NT2/D1 (cell line): ENCODE measurements at regions not wholly inside any gene's neighbourhood (a gene's known extent, or its start where the extent isn't known, plus 50 kb on each side); places are given as distances from the start of the nearest gene placed in this dataset.

Source experiments
- DNase-seq: peaks from one replicate; pipeline ENCODE4 v3.0.0-alpha.2; 2011; ENCODE audit warnings: low read depth, low spot score
- H3K27me3 ChIP-seq: 2 replicates; pipeline ENCODE4 v1.6.0; 2011; ENCODE audit warnings: mild to moderate bottlenecking; ENCODE audit not compliant: insufficient read length, insufficient read depth
- H3K36me3 ChIP-seq: 2 replicates; pipeline ENCODE4 v1.6.1; 2011; ENCODE audit warnings: mild to moderate bottlenecking, low read length, mixed read lengths; ENCODE audit not compliant: insufficient read depth, insufficient read length
- H3K4me1 ChIP-seq: 2 replicates; pipeline ENCODE4 v1.5.1; 2011; ENCODE audit not compliant: insufficient read depth, insufficient read length
- H3K4me3 ChIP-seq: 2 replicates; pipeline ENCODE4 v1.5.1; 2011; ENCODE audit warnings: low read depth; ENCODE audit not compliant: insufficient read length
- H3K9ac ChIP-seq: 2 replicates; pipeline ENCODE4 v1.6.0; 2011; ENCODE audit warnings: low read depth; ENCODE audit not compliant: insufficient read length
- H3K9me3 ChIP-seq: 2 replicates; pipeline ENCODE4 v1.5.1; 2011; ENCODE audit warnings: mild to moderate bottlenecking, low read length; ENCODE audit not compliant: insufficient read depth
- SUZ12 ChIP-seq: IDR thresholded peaks from 2 replicates; pipeline ENCODE4 v1.6.1; 2011; ENCODE audit not compliant: insufficient read length, insufficient read depth; ENCODE audit errors: extremely low read depth
- YY1 ChIP-seq: IDR thresholded peaks from 2 replicates; pipeline ENCODE4 v1.6.1; 2011; ENCODE audit not compliant: insufficient read length, insufficient read depth
- ZNF274 ChIP-seq: IDR thresholded peaks from 2 replicates; pipeline ENCODE4 v1.6.1; 2011; ENCODE audit warnings: mild to moderate bottlenecking, low read depth, low read length

DNA sequence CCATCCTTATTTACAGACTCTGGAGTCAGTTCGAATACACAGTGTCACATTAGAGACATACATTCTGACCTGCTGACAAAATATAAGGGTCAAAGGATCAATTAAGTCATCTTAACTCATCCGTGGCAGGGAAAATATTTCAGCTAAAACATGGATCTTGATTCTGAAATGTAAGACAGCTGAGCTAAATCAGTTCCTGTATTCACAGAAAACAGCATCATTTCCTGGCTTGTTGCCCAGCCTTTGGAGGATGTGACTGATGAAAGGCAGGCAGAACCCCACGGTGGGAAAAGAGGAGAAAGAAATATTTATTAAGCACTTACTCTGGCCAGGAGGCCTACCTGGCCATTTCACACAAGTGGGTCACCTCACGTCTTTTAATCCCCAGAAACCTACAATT is 101.9 kb downstream of the GAS2L3 start:
- Histone ChIP-seq H3K9me3 (no peaks in the 10 kb centered on the region), H3K4me3 (no peak overlapping the region), H3K4me1 (no peaks in the 10 kb centered on the region), H3K36me3 (no peaks in the 10 kb centered on the region), H3K27me3 (no peaks in the 10 kb centered on the region), H3K9ac (no peak overlapping the region)
- TF ChIP-seq YY1 = no peak
- TF ChIP-seq ZNF274 = no peak
- no peak for TF ChIP-seq SUZ12
- no peak for DNase-seq

DNA sequence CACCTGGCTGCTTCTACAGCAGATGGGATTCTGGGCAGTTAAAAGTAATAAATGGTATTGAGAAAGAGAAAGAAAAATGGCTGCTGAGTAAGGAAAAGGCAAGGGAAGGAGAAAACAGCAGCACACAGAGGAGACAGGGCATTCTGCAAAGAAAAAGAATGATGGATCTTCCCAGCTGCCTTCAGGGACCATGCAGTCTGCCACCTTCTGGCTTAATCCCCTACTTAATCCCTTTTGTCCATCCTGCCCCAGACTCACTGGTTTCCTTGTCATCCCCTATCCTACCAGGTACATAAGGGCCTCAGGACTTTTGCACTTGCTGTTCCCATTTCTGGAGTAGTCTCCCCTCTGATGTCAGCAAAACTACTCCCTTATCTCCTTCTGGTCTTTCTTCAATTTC is 107.6 kb downstream of the GAS2L3 start:
- no peak overlapping the region for H3K9ac ChIP-seq
- no peaks in the 10 kb centered on the region for H3K36me3 ChIP-seq
- TF ChIP-seq YY1 (no peak), SUZ12 (no peak)
- H3K27me3 ChIP-seq = no peaks in the 10 kb centered on the region
- H3K9me3 ChIP-seq = peaks cover 21% of the 10 kb centered on the region
- no peak overlapping the region for H3K4me3 ChIP-seq
- no peaks in the 10 kb centered on the region for H3K4me1 ChIP-seq
- DNase-seq = no peak

DNA sequence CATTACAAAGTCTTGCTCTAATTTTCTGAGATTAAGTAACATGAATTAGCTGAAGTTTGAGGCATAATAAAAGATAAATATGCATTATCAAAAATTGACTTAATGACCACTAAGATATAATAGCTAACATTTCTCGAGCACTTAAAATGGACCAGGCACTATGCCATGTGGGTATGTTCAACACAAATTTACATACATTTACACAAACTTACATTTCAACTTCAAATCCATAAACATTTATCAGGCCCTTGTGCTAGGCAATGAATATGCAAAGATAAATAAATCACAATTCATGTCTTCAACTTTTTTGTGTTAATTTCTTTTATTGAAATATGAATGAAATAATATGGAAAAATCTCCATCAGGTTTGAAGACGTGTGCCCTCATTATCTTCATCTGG is 108.7 kb downstream of the GAS2L3 start:
- DNase-seq = no peak
- Histone ChIP-seq H3K9ac (no peak overlapping the region), H3K4me1 (no peaks in the 10 kb centered on the region), H3K4me3 (no peak overlapping the region), H3K36me3 (no peaks in the 10 kb centered on the region), H3K27me3 (no peaks in the 10 kb centered on the region), H3K9me3 (peaks cover 32% of the 10 kb centered on the region)
- TF ChIP-seq YY1 (no peak), ZNF274 (no peak), SUZ12 (no peak)

DNA sequence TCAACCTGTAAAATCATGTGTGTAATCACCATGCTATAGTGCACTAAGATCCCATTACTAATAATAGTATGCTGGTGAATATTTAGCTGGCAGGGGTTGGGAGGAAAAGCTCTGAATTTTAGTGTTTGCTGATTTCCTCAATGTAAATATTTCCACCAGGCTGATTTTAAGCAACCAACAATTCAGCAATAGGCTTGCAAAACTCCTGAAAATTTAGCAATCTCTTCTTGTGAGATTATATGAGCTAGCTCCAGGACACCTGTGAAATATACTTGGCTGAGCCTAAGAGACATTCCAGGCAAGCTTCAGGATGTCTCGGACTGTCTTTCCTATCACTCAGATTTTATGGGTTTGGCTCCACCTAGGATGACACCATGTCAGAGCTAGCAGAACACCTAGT is 106.9 kb upstream of the ANO4 start:
- Histone ChIP-seq H3K4me3 (no peak overlapping the region), H3K36me3 (no peaks in the 10 kb centered on the region), H3K4me1 (no peaks in the 10 kb centered on the region), H3K9ac (no peak overlapping the region), H3K9me3 (peaks cover 36% of the 10 kb centered on the region), H3K27me3 (no peaks in the 10 kb centered on the region)
- no peak for DNase-seq
- no peak for TF ChIP-seq SUZ12
- TF ChIP-seq ZNF274 = no peak
- TF ChIP-seq YY1 = no peak

DNA sequence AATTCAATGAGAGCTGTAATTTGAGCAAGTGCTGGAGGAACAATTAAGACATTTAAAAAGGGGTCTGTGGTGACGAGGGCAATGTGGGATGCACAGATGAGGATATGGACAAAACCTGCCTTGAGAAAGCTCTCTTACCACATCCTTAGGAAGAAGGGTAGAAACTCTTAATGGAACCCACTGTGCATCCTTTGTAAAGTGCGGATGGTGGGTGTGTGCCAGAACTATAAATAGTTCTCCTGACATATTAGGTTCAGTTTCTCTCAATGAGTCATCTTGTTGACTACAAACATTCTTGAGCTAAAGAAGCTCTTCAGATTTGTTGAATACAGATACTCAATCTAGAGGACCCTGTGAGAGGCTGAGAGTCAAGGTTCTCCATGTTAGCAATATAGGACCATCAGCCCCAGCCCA is 106.1 kb upstream of the ANO4 start:
- TF ChIP-seq ZNF274 (no peak), SUZ12 (no peak), YY1 (no peak)
- DNase-seq = no peak

DNA sequence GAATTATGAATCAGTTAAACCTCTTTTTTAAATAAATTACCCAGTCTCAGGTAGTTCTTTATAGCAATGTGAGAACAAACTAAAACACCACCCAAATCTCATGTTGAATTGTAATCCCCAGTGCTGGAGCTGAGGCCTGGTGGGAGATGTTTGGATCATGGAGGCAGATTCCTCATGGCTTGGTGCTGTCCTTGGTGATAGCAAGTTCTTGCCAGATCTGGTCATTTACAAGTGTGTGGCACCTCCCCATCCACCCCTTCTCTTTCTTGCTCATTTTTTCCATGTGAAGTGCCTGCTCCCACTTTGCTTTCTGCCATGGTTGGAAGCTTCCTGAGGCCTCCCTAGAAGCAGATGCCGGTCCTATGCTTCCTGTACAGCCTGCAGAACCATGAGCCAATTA is 102.1 kb upstream of the ANO4 start:
- H3K36me3 ChIP-seq = no peaks in the 10 kb centered on the region
- 0 out of 2 replicates have a peak, but pooled peaks cover under 1% of the 10 kb centered on the region for H3K9me3 ChIP-seq
- no peak for DNase-seq
- H3K4me1 ChIP-seq = no peaks in the 10 kb centered on the region
- H3K4me3 ChIP-seq = no peak overlapping the region
- H3K27me3 ChIP-seq = no peaks in the 10 kb centered on the region
- H3K9ac ChIP-seq = no peak overlapping the region
- TF ChIP-seq SUZ12 (no peak), YY1 (no peak), ZNF274 (no peak)

More for the DNA sequence above, 106.1 kb upstream of the ANO4 start:
- no peaks in the 10 kb centered on the region for H3K4me1 ChIP-seq
- no peak overlapping the region for H3K9ac ChIP-seq
- H3K9me3 ChIP-seq = peaks cover 36% of the 10 kb centered on the region
- H3K27me3 ChIP-seq = no peaks in the 10 kb centered on the region
- H3K36me3 ChIP-seq = no peaks in the 10 kb centered on the region
- H3K4me3 ChIP-seq = no peak overlapping the region

DNA sequence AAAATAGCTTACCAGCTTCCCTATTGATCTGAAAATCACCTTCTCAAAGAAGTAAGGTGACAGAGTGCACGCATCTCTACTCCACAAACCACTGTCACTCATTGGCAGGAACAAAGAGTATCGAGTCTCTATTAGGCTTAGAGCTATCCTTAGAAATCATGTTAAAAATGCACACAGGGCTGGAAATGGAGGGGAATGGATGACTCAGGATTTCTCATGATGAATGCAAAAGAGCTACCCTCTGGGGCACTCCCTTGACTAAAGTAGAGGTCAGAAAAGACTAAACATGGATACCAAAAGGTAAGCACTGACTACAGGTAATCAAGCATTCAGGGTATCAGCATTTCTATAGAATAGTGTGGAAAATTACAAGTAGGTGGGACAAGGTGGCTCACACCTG is 96.1 kb upstream of the ANO4 start:
- no peak overlapping the region for H3K4me3 ChIP-seq
- DNase-seq = no peak
- no peaks in the 10 kb centered on the region for H3K9me3 ChIP-seq
- no peaks in the 10 kb centered on the region for H3K36me3 ChIP-seq
- no peak for TF ChIP-seq YY1
- no peak for TF ChIP-seq ZNF274
- no peak for TF ChIP-seq SUZ12
- H3K9ac ChIP-seq = no peak overlapping the region
- no peaks in the 10 kb centered on the region for H3K27me3 ChIP-seq
- H3K4me1 ChIP-seq = no peaks in the 10 kb centered on the region

DNA sequence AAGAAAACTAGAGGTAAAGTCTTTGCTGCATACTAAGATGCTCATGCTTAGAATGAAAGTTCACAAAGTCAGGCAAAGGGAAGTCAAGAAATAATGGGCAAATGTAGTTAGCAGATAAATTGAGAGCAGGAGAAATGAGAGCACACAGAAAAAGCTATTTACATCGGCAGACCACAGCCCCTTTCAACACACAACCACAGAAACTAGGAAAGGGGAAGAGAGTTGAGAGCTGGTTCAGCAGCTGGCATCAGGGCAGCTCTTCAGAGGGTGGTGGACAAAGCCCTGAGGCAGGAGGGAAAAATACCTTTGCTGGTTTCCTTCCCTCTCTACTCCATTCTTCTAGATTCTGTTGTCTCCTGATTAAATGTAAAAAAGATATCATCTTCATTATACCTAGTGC is 95.4 kb upstream of the ANO4 start:
- H3K4me3 ChIP-seq = no peak overlapping the region
- H3K9ac ChIP-seq = no peak overlapping the region
- H3K4me1 ChIP-seq = no peaks in the 10 kb centered on the region
- H3K36me3 ChIP-seq = no peaks in the 10 kb centered on the region
- DNase-seq = no peak
- no peaks in the 10 kb centered on the region for H3K27me3 ChIP-seq
- H3K9me3 ChIP-seq = no peaks in the 10 kb centered on the region
- no peak for TF ChIP-seq YY1
